OCI-LY7 (cell line): ENCODE measurements at regions not wholly inside any gene's neighbourhood (a gene's known extent, or its start where the extent isn't known, plus 50 kb on each side); places are given as distances from the start of the nearest gene placed in this dataset.

Experiments used
- BruUV-seq: library from RNA; stranded (reverse); fragments of 400-500 nt; replicated peaks from 2 replicates; lab custom pipeline; 2021; lab: Mats Ljungman, UMichigan
- CTCF ChIA-PET: fragments of 300-600 bp; sonication (Branson Sonifier 250); formaldehyde crosslinking; loops from one replicate; lab custom pipeline; 2022; ENCODE audit warnings: antibody characterized with exemption; ENCODE audit not compliant: unreplicated experiment; lab: Charles Lee
- POLR2A ChIA-PET: fragments of 300-600 bp; sonication (Branson Sonifier 250); formaldehyde crosslinking; loops from one replicate; lab custom pipeline; 2022; ENCODE audit warnings: antibody characterized with exemption; lab: Charles Lee
- DNase-seq: peaks from one replicate; pipeline ENCODE4 v3.0.0-alpha.2; 2015; ENCODE audit warnings: low spot score
- H2AFZ ChIP-seq: fragments of 200-600 bp; sonication (generic), shearing (Covaris generic); 2 replicates; pipeline ENCODE4 v1.6.1; 2014; ENCODE audit warnings: mild to moderate bottlenecking, antibody characterized with exemption, low read length, moderate library complexity
- H3K27ac ChIP-seq: fragments of 200-600 bp; sonication (generic); 2 replicates; pipeline ENCODE4 v1.5.1; 2014; ENCODE audit warnings: mixed run types, low read depth, mild to moderate bottlenecking, moderate library complexity, low read length, inconsistent platforms; ENCODE audit not compliant: poor library complexity, severe bottlenecking
- H3K36me3 ChIP-seq: fragments of 200-600 bp; sonication (generic); 2 replicates; pipeline ENCODE4 v1.6.1; 2014; ENCODE audit warnings: mild to moderate bottlenecking, antibody characterized with exemption, low read length, moderate library complexity, mixed read lengths; ENCODE audit not compliant: insufficient read depth
- H3K4me1 ChIP-seq: fragments of 200-600 bp; sonication (generic); 2 replicates; pipeline ENCODE4 v1.5.1; 2014; ENCODE audit warnings: mild to moderate bottlenecking, low read length; ENCODE audit not compliant: insufficient read depth, poor library complexity, severe bottlenecking
- H3K4me2 ChIP-seq: fragments of 200-600 bp; sonication (generic); 2 replicates; pipeline ENCODE4 v1.6.1; 2014; ENCODE audit warnings: mild to moderate bottlenecking, low read length
- H3K4me3 ChIP-seq: fragments of 200-600 bp; sonication (generic); 2 replicates; pipeline ENCODE4 v1.5.1; 2014; ENCODE audit warnings: mild to moderate bottlenecking, low read depth, low read length; ENCODE audit not compliant: poor library complexity, severe bottlenecking
- H3K79me2 ChIP-seq: fragments of 200-600 bp; sonication (generic); 2 replicates; pipeline ENCODE4 v1.6.1; 2016; ENCODE audit warnings: low read depth, mild to moderate bottlenecking, low read length, moderate library complexity, mixed read lengths; ENCODE audit not compliant: insufficient read depth
- H3K9me2 ChIP-seq: fragments of 200-600 bp; sonication (generic); 2 replicates; pipeline ENCODE4 v1.6.1; 2016; ENCODE audit warnings: mild to moderate bottlenecking, low read length, mixed read lengths; ENCODE audit not compliant: insufficient read depth
- H3K9me3 ChIP-seq: fragments of 200-600 bp; sonication (generic); 2 replicates; pipeline ENCODE4 v1.6.1; 2014; ENCODE audit warnings: mild to moderate bottlenecking, mixed run types, low read length, mixed read lengths
- H4K20me1 ChIP-seq: fragments of 200-600 bp; sonication (generic); 2 replicates; pipeline ENCODE4 v1.6.1; 2014; ENCODE audit warnings: mild to moderate bottlenecking, antibody characterized with exemption, low read length, moderate library complexity, mixed read lengths; ENCODE audit not compliant: insufficient read depth
- CTCF ChIP-seq: fragments of 200-600 bp; sonication (generic); conservative IDR thresholded peaks from 2 replicates; pipeline ENCODE4 v1.5.1; 2014; ENCODE audit warnings: mild to moderate bottlenecking, antibody characterized with exemption, low read length, moderate library complexity, mixed read lengths
- EZH2phosphoT487 ChIP-seq: fragments of 200-600 bp; sonication (generic); IDR thresholded peaks from 2 replicates; pipeline ENCODE4 v1.6.1; 2018; ENCODE audit warnings: low read depth, borderline replicate concordance, mild to moderate bottlenecking, mixed run types, antibody characterized with exemption, low read length, moderate library complexity, mixed read lengths
- intact Hi-C: fragments of 100-400 bp; cut with micrococcal nuclease; formaldehyde crosslinking; loops from one replicate; pipeline ENCODE4 v1.10.0; 2022; ENCODE audit not compliant: unreplicated experiment

GRCh38 chr2:144706647-144707046 is 186.7 kb upstream of the ZEB2 start:
- Histone ChIP-seq H3K4me3 (no peak overlapping the region), H3K27ac (no peak overlapping the region), H3K9me3 (peaks cover 12% of the 10 kb centered on the region; the same call in 1 of the 2 replicates), H3K36me3 (peaks cover 3% of the 10 kb centered on the region), H3K4me1 (peaks cover 56% of the 10 kb centered on the region), H3K4me2 (no peak overlapping the region), H3K9me2 (no peaks in the 10 kb centered on the region), H4K20me1 (no peaks in the 10 kb centered on the region), H3K79me2 (no peaks in the 10 kb centered on the region), H2AFZ (no peak overlapping the region)
- ChIA-PET CTCF (no interaction called here), POLR2A (interaction anchor here (0.7 to 1.1 kb wide), 3 partner anchors 10 to 1586 kb away, joined by 3 to 7 read pairs (median 5); no protein-coding TSS in a partner anchor)
- TF ChIP-seq CTCF (no peak), EZH2phosphoT487 (no peak)
- intact Hi-C loops, result loop anchor here (10.0 kb wide), 1 partner anchor 518 kb away; no protein-coding TSS in a partner anchor
- BruUV-seq, result no TSS peak
- DNase-seq, result no peak

DNA sequence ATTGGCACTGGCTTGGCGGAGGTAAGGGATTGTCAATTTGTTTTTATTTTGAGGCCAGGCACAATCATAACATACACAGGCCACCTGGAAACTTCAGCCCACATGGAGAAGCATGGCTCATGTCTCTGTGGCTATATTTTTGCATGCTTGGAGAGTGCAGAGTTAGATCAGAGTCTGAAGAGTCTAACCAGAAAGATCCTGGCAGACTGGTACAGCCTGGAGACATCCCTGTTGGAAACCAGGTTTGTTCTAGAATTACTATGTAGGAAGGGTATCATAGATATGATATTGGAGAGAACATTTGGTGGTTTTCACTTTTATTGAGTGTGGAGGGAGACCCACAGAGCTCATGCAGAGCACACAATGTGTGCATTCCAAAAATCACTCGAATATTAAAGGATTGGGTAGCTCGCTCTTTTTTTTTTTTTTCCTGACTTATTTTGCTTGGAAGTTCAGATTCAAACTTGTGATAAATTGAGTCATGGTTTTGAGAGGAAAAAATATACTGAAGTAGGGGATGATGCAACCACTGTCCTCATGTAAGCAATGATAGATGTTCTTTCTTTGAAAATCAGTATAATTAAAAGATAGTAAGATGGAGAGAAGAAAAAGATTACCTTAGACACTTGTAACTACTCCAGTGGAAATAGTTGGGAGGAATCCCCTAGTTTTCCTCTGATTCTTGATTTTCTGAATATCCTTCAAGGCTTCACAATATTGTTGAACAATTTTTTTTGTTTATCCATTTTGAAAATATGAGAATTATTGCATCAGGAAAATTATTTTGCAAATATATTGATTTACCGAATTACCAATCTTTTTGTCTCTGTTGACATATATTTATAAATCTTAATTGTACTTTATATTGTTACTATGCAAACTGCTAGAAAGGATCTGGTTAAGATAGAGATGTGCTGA is 185.7 kb upstream of the ZEB2 start:
- no TSS peak for BruUV-seq
- peak overlapping the region; percentile 51 for H3K4me3 ChIP-seq
- CTCF ChIA-PET, result no interaction called here
- no peaks in the 10 kb centered on the region for H3K9me2 ChIP-seq
- intact Hi-C loops, result loop anchor here (2.0 to 10.0 kb wide), 2 partner anchors 187 to 519 kb away; no protein-coding TSS in a partner anchor
- H2AFZ ChIP-seq, result peak overlapping the region; percentile 82
- peak overlapping the region; percentile 77 for H3K4me2 ChIP-seq
- POLR2A ChIA-PET, result interaction anchor here (0.6 to 1.0 kb wide), 4 partner anchors 45 to 1509 kb away, joined by 3 to 4 read pairs (median 3); no protein-coding TSS in a partner anchor
- peak overlapping the region; percentile 98 for H3K27ac ChIP-seq
- DNase-seq, result no peak
- no peaks in the 10 kb centered on the region for H3K79me2 ChIP-seq
- TF ChIP-seq EZH2phosphoT487, result no peak
- TF ChIP-seq CTCF, result no peak
- H4K20me1 ChIP-seq, result no peaks in the 10 kb centered on the region
- H3K4me1 ChIP-seq, result peaks cover 60% of the 10 kb centered on the region
- peaks cover 12% of the 10 kb centered on the region; the same call in 1 of the 2 replicates for H3K9me3 ChIP-seq
- peaks cover 3% of the 10 kb centered on the region for H3K36me3 ChIP-seq
